Fibroblast of lung (primary cell): ENCODE measurements at regions not wholly inside any gene's neighbourhood (a gene's known extent, or its start where the extent isn't known, plus 50 kb on each side); places are given as distances from the start of the nearest gene placed in this dataset.

Source experiments
- DNase-seq, 2 donors: peaks; one replicate each; pipeline versions ENCODE4 v3.0.0 to v3.0.0-alpha.2; 2010; ENCODE audit warnings: low read depth in 2 of 2
- H2AFZ ChIP-seq: 2 replicates; pipeline ENCODE4 v1.5.1; 2012; ENCODE audit warnings: low read length, control low read depth, inconsistent platforms
- H3K27ac ChIP-seq: 2 replicates; pipeline ENCODE4 v1.5.1; 2011; ENCODE audit warnings: low read length, control low read depth; ENCODE audit not compliant: insufficient read depth
- H3K27me3 ChIP-seq: 2 replicates; pipeline ENCODE4 v1.5.1; 2011; ENCODE audit warnings: mild to moderate bottlenecking, low read length; ENCODE audit not compliant: control insufficient read depth, insufficient read depth
- H3K36me3 ChIP-seq: 2 replicates; pipeline ENCODE4 v1.5.1; 2011; ENCODE audit warnings: low read length; ENCODE audit not compliant: control insufficient read depth, insufficient read depth
- H3K4me1 ChIP-seq: 2 replicates; pipeline ENCODE4 v1.5.1; 2011; ENCODE audit warnings: low read length; ENCODE audit not compliant: control insufficient read depth, insufficient read depth; ENCODE audit errors: extremely low read depth
- H3K4me2 ChIP-seq: 2 replicates; pipeline ENCODE4 v1.5.1; 2011; ENCODE audit warnings: low read length, control low read depth; ENCODE audit not compliant: insufficient read depth; ENCODE audit errors: extremely low read depth
- H3K4me3 ChIP-seq, 4 experiments: fragments of 200-600 bp in 1 of 4; sonication (generic) in 1 of 4; replicated peaks in 1 of 4; 2 replicates each; pipeline ENCODE4 v1.5.1; 2011 to 2016; ENCODE audit warnings: low read length in 4 of 4, low read depth in 3 of 4, mild to moderate bottlenecking in 3 of 4, control low read depth in 2 of 4, inconsistent platforms in 1 of 4, mixed read lengths in 1 of 4; ENCODE audit not compliant: insufficient read depth in 1 of 4; ENCODE audit errors: control extremely low read depth in 1 of 4
- H3K79me2 ChIP-seq: 2 replicates; pipeline ENCODE4 v1.5.1; 2012; ENCODE audit warnings: mild to moderate bottlenecking, low read length, inconsistent platforms; ENCODE audit not compliant: control insufficient read depth, insufficient read depth
- H3K9ac ChIP-seq: 2 replicates; pipeline ENCODE4 v1.5.1; 2011; ENCODE audit warnings: mild to moderate bottlenecking, low read length, control low read depth; ENCODE audit not compliant: insufficient read depth
- H3K9me3 ChIP-seq: 2 replicates; pipeline ENCODE4 v1.5.1; 2012; ENCODE audit warnings: low read depth, low read length; ENCODE audit not compliant: control insufficient read depth, insufficient read depth
- H4K20me1 ChIP-seq: 2 replicates; pipeline ENCODE4 v1.5.1; 2011; ENCODE audit warnings: low read length; ENCODE audit not compliant: control insufficient read depth, insufficient read depth; ENCODE audit errors: extremely low read depth
- CTCF ChIP-seq, 2 donors: IDR thresholded peaks in 1 of 2; conservative IDR thresholded peaks in 1 of 2; 1 replicate in 1 of 2; 2 replicates in 1 of 2; pipeline ENCODE4 v1.5.1; 2011 to 2012; ENCODE audit warnings: low read length in 2 of 2, control low read depth in 1 of 2, inconsistent platforms in 1 of 2, low read depth in 1 of 2, mild to moderate bottlenecking in 1 of 2
- EZH2 ChIP-seq: IDR thresholded peaks from 2 replicates; pipeline ENCODE4 v1.5.1; 2012; ENCODE audit warnings: low read length, control low read depth, mild to moderate bottlenecking; ENCODE audit errors: missing control alignments

GRCh38 chr2:195559431-195559914, 97.6 kb upstream of the SLC39A10 start:
- Histone ChIP-seq H3K27me3 (no peaks in the 10 kb centered on the region), H3K4me3 (no peak overlapping the region), H3K4me2 (peak overlapping the region; percentile 29), H3K27ac (peak overlapping the region; percentile 90), H3K9me3 (no peaks in the 10 kb centered on the region), H2AFZ (peak overlapping the region; percentile 1), H4K20me1 (no peaks in the 10 kb centered on the region), H3K4me1 (peaks cover 16% of the 10 kb centered on the region), H3K36me3 (no peaks in the 10 kb centered on the region), H3K9ac (peak overlapping the region; percentile 41), H3K79me2 (no peaks in the 10 kb centered on the region)
- DNase-seq: peak; percentile 98 to 99
- TF ChIP-seq CTCF (conservative IDR thresholded peaks at IDR 0.05 in 1 of 2, IDR thresholded peaks at IDR 0.05 in 1 of 2; ENCODE audit: low read depth in 1 of 2, low read length in 2 of 2) (no peak), EZH2 (no peak)

- DNase-seq: no peak
- Histone ChIP-seq H3K27me3 (no peaks in the 10 kb centered on the region), H3K9me3 (no peaks in the 10 kb centered on the region), H3K4me2 (no peak overlapping the region), H3K36me3 (no peaks in the 10 kb centered on the region), H3K4me3 (no peak overlapping the region), H4K20me1 (no peaks in the 10 kb centered on the region), H3K4me1 (peaks cover 8% of the 10 kb centered on the region), H3K79me2 (no peaks in the 10 kb centered on the region), H3K9ac (no peak overlapping the region), H2AFZ (no peak overlapping the region), H3K27ac (no peak overlapping the region)
- TF ChIP-seq EZH2 (no peak), CTCF (conservative IDR thresholded peaks at IDR 0.05 in 1 of 2, IDR thresholded peaks at IDR 0.05 in 1 of 2; ENCODE audit: low read depth in 1 of 2, low read length in 2 of 2) (no peak)
These were observed 101.1 kb upstream of the SLC39A10 start for GRCh38 chr2:195555971-195556370.

- Histone ChIP-seq H3K9ac (no peak overlapping the region), H3K27ac (no peak overlapping the region), H3K27me3 (no peaks in the 10 kb centered on the region), H2AFZ (peak overlapping the region; percentile 64), H3K9me3 (no peaks in the 10 kb centered on the region), H3K4me1 (no peaks in the 10 kb centered on the region), H3K4me3 (no peak overlapping the region), H4K20me1 (no peaks in the 10 kb centered on the region), H3K79me2 (no peaks in the 10 kb centered on the region), H3K36me3 (no peaks in the 10 kb centered on the region), H3K4me2 (no peak overlapping the region)
- TF ChIP-seq CTCF (conservative IDR thresholded peaks at IDR 0.05 in 1 of 2, IDR thresholded peaks at IDR 0.05 in 1 of 2; ENCODE audit: low read depth in 1 of 2, low read length in 2 of 2): no peak
- no peak for TF ChIP-seq EZH2
- DNase-seq: no peak
These were observed 104.4 kb upstream of the SLC39A10 start for GRCh38 chr2:195552581-195552980.
